HepG2 (cell line): ENCODE measurements at regions not wholly inside any gene's neighbourhood (a gene's known extent, or its start where the extent isn't known, plus 50 kb on each side); places are given as distances from the start of the nearest gene placed in this dataset.

Source experiments
- ATAC-seq: fragments of 200-7000 bp; cut with Tn5 transposase; 3 replicates; pipeline ENCODE4 v1.9.1; 2020; ENCODE audit warnings: mild to moderate bottlenecking, moderate library complexity
- BruUV-seq: library from RNA; stranded (reverse); fragments of 400-500 nt; replicated peaks from 2 replicates; lab custom pipeline; 2021; lab: Mats Ljungman, UMichigan
- CTCF ChIA-PET: fragments of 300-600 bp; formaldehyde crosslinking; extraction: SDS; loops from one replicate; lab custom pipeline; 2021; ENCODE audit warnings: low total read pairs, inconsistent platforms, low intra/inter-chr PET ratio; lab: Yijun Ruan, JAX
- POLR2A ChIA-PET: fragments of 350-600 bp; sonication (Branson Sonifier 250); formaldehyde crosslinking; loops from one replicate; lab custom pipeline; 2020; ENCODE audit warnings: antibody characterized with exemption, inconsistent platforms; lab: Yijun Ruan, JAX
- DNase-seq: peaks from one replicate; pipeline ENCODE4 v3.0.0-alpha.2; 2015; ENCODE audit warnings: low spot score
- FAIRE-seq: peaks from 3 replicates; lab custom pipeline; 2011; peaks lifted over from hg19 to GRCh38; lab: Jason Lieb, UNC
- H2AFZ ChIP-seq: one replicate; pipeline ENCODE4 v1.6.1; 2011; ENCODE audit warnings: low read length, inconsistent platforms
- H3K27ac ChIP-seq: fragments of 300-600 bp; 3 replicates; pipeline ENCODE4 v1.8.0; 2011; ENCODE audit warnings: mixed run types, mild to moderate bottlenecking, mixed read lengths, low read length, inconsistent platforms; ENCODE audit not compliant: insufficient read depth; ENCODE audit errors: extremely low read length
- H3K27me3 ChIP-seq, 2 experiments: fragments of 200-600 bp in 1 of 2; 2 replicates in 1 of 2; 3 replicates in 1 of 2; pipeline versions ENCODE4 v1.6.0 to v1.8.0; 2011; ENCODE audit warnings: low read length in 2 of 2, mild to moderate bottlenecking in 2 of 2, moderate library complexity in 2 of 2, inconsistent platforms in 1 of 2; ENCODE audit not compliant: insufficient read depth in 2 of 2, control insufficient read depth in 1 of 2
- H3K36me3 ChIP-seq, 2 experiments: fragments of 200-600 bp in 1 of 2; replicated peaks in 1 of 2; 2 replicates in 1 of 2; 3 replicates in 1 of 2; pipeline versions ENCODE4 v1.5.1 to v1.8.0; 2011; ENCODE audit warnings: low read length in 2 of 2, inconsistent platforms in 1 of 2; ENCODE audit not compliant: insufficient read depth in 2 of 2, control insufficient read depth in 1 of 2
- H3K4me1 ChIP-seq: 2 replicates; pipeline ENCODE4 v1.5.1; 2012; ENCODE audit warnings: low read length, inconsistent platforms; ENCODE audit not compliant: insufficient read depth
- H3K4me2 ChIP-seq: 2 replicates; pipeline ENCODE4 v1.6.0; 2011; ENCODE audit warnings: low read depth, low read length, inconsistent platforms
- H3K4me3 ChIP-seq, 3 experiments: fragments of 200-600 bp in 1 of 3; sonication (generic), shearing (Covaris generic) in 1 of 3; replicated peaks in 1 of 3; 2 replicates each; pipeline ENCODE4 v1.5.1; 2011 to 2016; ENCODE audit warnings: low read length in 3 of 3, inconsistent platforms in 2 of 3, low read depth in 2 of 3, mild to moderate bottlenecking in 2 of 3, control low read depth in 1 of 3, mixed read lengths in 1 of 3; ENCODE audit not compliant: insufficient read depth in 1 of 3
- H3K79me2 ChIP-seq: one replicate; pipeline ENCODE4 v1.6.1; 2011; ENCODE audit warnings: low read length, inconsistent platforms; ENCODE audit not compliant: insufficient read depth
- H3K9ac ChIP-seq: 2 replicates; pipeline ENCODE4 v1.6.0; 2011; ENCODE audit warnings: mild to moderate bottlenecking, low read depth, low read length, inconsistent platforms; ENCODE audit not compliant: insufficient read depth
- H3K9me3 ChIP-seq: 2 replicates; pipeline ENCODE4 v1.5.1; 2012; ENCODE audit warnings: mild to moderate bottlenecking, low read length
- H4K20me1 ChIP-seq: 2 replicates; pipeline ENCODE4 v1.6.0; 2011; ENCODE audit warnings: inconsistent platforms, mild to moderate bottlenecking, low read length, moderate library complexity; ENCODE audit not compliant: insufficient read depth
- ARID2 ChIP-seq: sonication (generic); formaldehyde crosslinking; IDR thresholded peaks from 2 replicates; pipeline ENCODE4 v1.8.1; 2022; ENCODE audit warnings: mild to moderate bottlenecking, missing genetic modification reagents, borderline replicate concordance
- ATF7 ChIP-seq, 2 experiments: fragments of 450-650 bp in 1 of 2; sonication (generic) in 1 of 2; formaldehyde crosslinking in 1 of 2; IDR thresholded peaks; 2 replicates each; pipeline versions ENCODE4 v1.4.0 to v1.6.1; 2016 to 2020; ENCODE audit warnings: antibody characterized with exemption in 1 of 2, mild to moderate bottlenecking in 1 of 2, missing genetic modification reagents in 1 of 2
- FOXP1 ChIP-seq, 2 experiments: fragments of 450-650 bp in 1 of 2; IDR thresholded peaks; 2 replicates each; pipeline ENCODE4 v1.6.1; 2017 to 2018; ENCODE audit warnings: antibody characterized with exemption in 1 of 2
- HES4 ChIP-seq: sonication (generic); formaldehyde crosslinking; IDR thresholded peaks from 2 replicates; pipeline ENCODE4 v1.9.0; 2021; ENCODE audit warnings: mild to moderate bottlenecking, missing genetic modification reagents, borderline replicate concordance
- HNF4A ChIP-seq: sonication (generic); formaldehyde crosslinking; IDR thresholded peaks from 2 replicates; pipeline ENCODE4 v1.4.0; 2020; ENCODE audit warnings: missing genetic modification reagents
- MBNL3 ChIP-seq: fragments of 250-450 bp; sonication (Bioruptor Pico); conservative IDR thresholded peaks from 2 replicates; pipeline ENCODE4 v1.8.0; 2022; ENCODE audit warnings: mild to moderate bottlenecking, inconsistent platforms
- NFYB ChIP-seq: sonication (generic); formaldehyde crosslinking; IDR thresholded peaks from 2 replicates; pipeline ENCODE4 v1.4.0; 2020; ENCODE audit warnings: missing genetic modification reagents
- NKX3-1 ChIP-seq: sonication (generic); formaldehyde crosslinking; IDR thresholded peaks from 2 replicates; pipeline ENCODE4 v1.5.0; 2020; ENCODE audit warnings: missing genetic modification reagents
- NR2F1 ChIP-seq, 2 experiments: fragments of 450-650 bp in 1 of 2; formaldehyde crosslinking in 1 of 2; IDR thresholded peaks; 2 replicates each; pipeline versions ENCODE4 v1.5.0 to v1.6.1; 2016 to 2020; ENCODE audit warnings: mild to moderate bottlenecking in 1 of 2, missing compliant biosample characterization in 1 of 2, missing genetic modification reagents in 1 of 2, moderate library complexity in 1 of 2
- REL ChIP-seq: sonication (generic); formaldehyde crosslinking; conservative IDR thresholded peaks from 2 replicates; pipeline ENCODE4 v1.8.0; 2022; ENCODE audit warnings: mild to moderate bottlenecking, missing genetic modification reagents, moderate library complexity
- REST ChIP-seq, 2 experiments: IDR thresholded peaks; 2 replicates each; pipeline ENCODE4 v1.6.1; 2011 to 2012; ENCODE audit warnings: low read length in 2 of 2, borderline replicate concordance in 1 of 2, low read depth in 1 of 2, mild to moderate bottlenecking in 1 of 2, moderate library complexity in 1 of 2
- RFXAP ChIP-seq: sonication (generic); formaldehyde crosslinking; IDR thresholded peaks from 2 replicates; pipeline ENCODE4 v1.4.0; 2020; ENCODE audit warnings: missing genetic modification reagents, borderline replicate concordance
- SETDB1 ChIP-seq: sonication (generic); formaldehyde crosslinking; IDR thresholded peaks from 2 replicates; pipeline ENCODE4 v1.5.1; 2020; ENCODE audit warnings: missing genetic modification reagents, mild to moderate bottlenecking, borderline replicate concordance
- SIN3A ChIP-seq: IDR thresholded peaks from 2 replicates; pipeline ENCODE4 v1.6.1; 2011; ENCODE audit warnings: low read depth, mild to moderate bottlenecking, control low read depth, low read length, borderline replicate concordance
- SRSF4 ChIP-seq: fragments of 200-400 bp; formaldehyde crosslinking; IDR thresholded peaks from one replicate; pipeline ENCODE4 v1.6.1; 2018; ENCODE audit warnings: mild to moderate bottlenecking, low read depth, low read length, moderate library complexity; ENCODE audit not compliant: poor library complexity, severe bottlenecking
- THAP11 ChIP-seq: IDR thresholded peaks from 2 replicates; pipeline ENCODE4 v1.6.1; 2016; ENCODE audit warnings: missing biosample characterization, missing genetic modification reagents
- ZBTB43 ChIP-seq: sonication (generic); formaldehyde crosslinking; conservative IDR thresholded peaks from 2 replicates; pipeline ENCODE4 v1.4.0; 2020; ENCODE audit warnings: missing genetic modification reagents
- ZFX ChIP-seq: sonication (generic); formaldehyde crosslinking; IDR thresholded peaks from 2 replicates; pipeline ENCODE4 v1.4.0; 2020; ENCODE audit warnings: mild to moderate bottlenecking, low read depth, missing genetic modification reagents, moderate library complexity
- ZKSCAN5 ChIP-seq: sonication (generic); formaldehyde crosslinking; IDR thresholded peaks from 2 replicates; pipeline ENCODE4 v1.5.1; 2020; ENCODE audit warnings: mild to moderate bottlenecking, missing genetic modification reagents
- ZNF12 ChIP-seq: sonication (generic); formaldehyde crosslinking; IDR thresholded peaks from 2 replicates; pipeline ENCODE4 v1.5.0; 2020; ENCODE audit warnings: missing genetic modification reagents
- ZNF235 ChIP-seq: sonication (generic); formaldehyde crosslinking; IDR thresholded peaks from 2 replicates; pipeline ENCODE4 v1.8.1; 2023; ENCODE audit warnings: mild to moderate bottlenecking, missing genetic modification reagents, borderline replicate concordance
- ZNF34 ChIP-seq: sonication (generic); formaldehyde crosslinking; IDR thresholded peaks from 2 replicates; pipeline ENCODE4 v1.4.0; 2020; ENCODE audit warnings: mild to moderate bottlenecking, missing genetic modification reagents, borderline replicate concordance
- ZNF605 ChIP-seq: sonication (generic); formaldehyde crosslinking; IDR thresholded peaks from 2 replicates; pipeline ENCODE4 v1.8.0; 2022; ENCODE audit warnings: mild to moderate bottlenecking, missing genetic modification reagents
- ZNF616 ChIP-seq: sonication (generic); formaldehyde crosslinking; IDR thresholded peaks from 2 replicates; pipeline ENCODE4 v1.5.0; 2020; ENCODE audit warnings: low read depth, mild to moderate bottlenecking, missing genetic modification reagents
- ZNF776 ChIP-seq: sonication (generic); formaldehyde crosslinking; IDR thresholded peaks from 2 replicates; pipeline ENCODE4 v1.4.0; 2020; ENCODE audit warnings: mild to moderate bottlenecking, missing genetic modification reagents
- WGBS: methylation state at CpG from one replicate; pipeline ENCODE4 v1.1.6; 2017; ENCODE audit warnings: low lambda C conversion rate; 5-methylcytosine and 5-hydroxymethylcytosine counted together
- in situ Hi-C: cut with HindIII; loops from 2 replicates; pipeline ENCODE4 v1.10.0; 2017; ENCODE audit warnings: low pct_unique_long_range_greater_than_20kb; ENCODE audit not compliant: extremely low pct_ligation_motif_present
- intact Hi-C: fragments of 100-400 bp; cut with micrococcal nuclease; formaldehyde crosslinking; loops from one replicate; pipeline ENCODE4 v1.10.0; 2022; ENCODE audit not compliant: unreplicated experiment

- H3K79me2 ChIP-seq = no peaks in the 10 kb centered on the region
These were observed 75.7 kb upstream of the CENPW start for GRCh38 chr6:126264265-126264664.

GRCh38 chr6:126266664-126267063, 73.3 kb upstream of the CENPW start:
- no peak for ATAC-seq
- no peaks in the 10 kb centered on the region for H3K79me2 ChIP-seq
- no peak overlapping the region for H3K4me2 ChIP-seq
- no peaks in the 10 kb centered on the region for H3K9me3 ChIP-seq
- WGBS = 94% methylated on average over 1 of the region's 1 CpG
- no peak for FAIRE-seq
- no peak overlapping the region for H3K4me3 ChIP-seq
- H3K9ac ChIP-seq = no peak overlapping the region
- in situ Hi-C loops = no loop called here
- CTCF ChIA-PET = no interaction called here
- no peaks in the 10 kb centered on the region for H4K20me1 ChIP-seq
- no peaks in the 10 kb centered on the region for H3K36me3 ChIP-seq
- POLR2A ChIA-PET = no interaction called here
- no peaks in the 10 kb centered on the region for H3K4me1 ChIP-seq
- no peaks in the 10 kb centered on the region for H3K27me3 ChIP-seq
- no peak overlapping the region for H3K27ac ChIP-seq
- intact Hi-C loops = no loop called here
- no peak for DNase-seq
- no peak overlapping the region for H2AFZ ChIP-seq
- no TSS peak for BruUV-seq
- TF ChIP-seq REST (IDR thresholded peaks at IDR 0.05; ENCODE audit: borderline replicate concordance in 1 of 2, low read depth in 1 of 2, low read length in 2 of 2) = no peak
- TF ChIP-seq ZNF605 = no peak
- no peak for TF ChIP-seq MBNL3 (CRISPR knock-in tag)
- no peak for TF ChIP-seq HES4
- no peak for TF ChIP-seq ZBTB43 (CRISPR knock-in tag)
- TF ChIP-seq ZNF34 (CRISPR knock-in tag) = no peak
- TF ChIP-seq SIN3A = no peak
- TF ChIP-seq ZNF776 (CRISPR knock-in tag) = no peak
- TF ChIP-seq THAP11 = no peak
- no peak for TF ChIP-seq FOXP1 (IDR thresholded peaks at IDR 0.05)
- TF ChIP-seq FOXP1 (CRISPR knock-in tag; IDR thresholded peaks at IDR 0.05) = no peak

More at GRCh38 chr6:126264265-126264664, 75.7 kb upstream of the CENPW start:
- no peak overlapping the region for H2AFZ ChIP-seq
- H3K4me1 ChIP-seq = no peaks in the 10 kb centered on the region
- FAIRE-seq (no peak), DNase-seq (no peak), ATAC-seq (no peak)
- no peaks in the 10 kb centered on the region for H3K36me3 ChIP-seq
- no peak overlapping the region for H3K9ac ChIP-seq
- no peak for TF ChIP-seq NKX3-1 (CRISPR knock-in tag)
- no peak for TF ChIP-seq ZNF235 (CRISPR knock-in tag)
- no peak for TF ChIP-seq ARID2 (CRISPR knock-in tag)
- TF ChIP-seq ZNF12 (CRISPR knock-in tag) = no peak
- no peak for TF ChIP-seq ATF7 (IDR thresholded peaks at IDR 0.05)
- no peak for TF ChIP-seq ATF7 (CRISPR knock-in tag; IDR thresholded peaks at IDR 0.05)
- TF ChIP-seq HNF4A (CRISPR knock-in tag) = no peak
- TF ChIP-seq SRSF4 = no peak
- TF ChIP-seq NFYB (CRISPR knock-in tag) = no peak
- no peak for TF ChIP-seq NR2F1 (CRISPR knock-in tag; IDR thresholded peaks at IDR 0.05)
- no peak for TF ChIP-seq RFXAP (CRISPR knock-in tag)
- TF ChIP-seq ZNF616 = no peak
- TF ChIP-seq SETDB1 (CRISPR knock-in tag) = no peak
- TF ChIP-seq REL (CRISPR knock-in tag) = no peak
- no peak for TF ChIP-seq ZKSCAN5 (CRISPR knock-in tag)
- no peak for TF ChIP-seq ZFX (CRISPR knock-in tag)
- BruUV-seq = no TSS peak
- in situ Hi-C loops (no loop called here), intact Hi-C loops (no loop called here)
- 74% methylated on average over 1 of the region's 1 CpG for WGBS
- H3K27ac ChIP-seq = no peak overlapping the region
- H3K4me2 ChIP-seq = no peak overlapping the region
- ChIA-PET POLR2A (no interaction called here), CTCF (no interaction called here)
- no peaks in the 10 kb centered on the region for H3K27me3 ChIP-seq
- H3K9me3 ChIP-seq = no peaks in the 10 kb centered on the region
- no peaks in the 10 kb centered on the region for H4K20me1 ChIP-seq
- no peak overlapping the region for H3K4me3 ChIP-seq
